DMS53 treated with DMSO at 0.1 percent for 48 hours (cell line): ENCODE measurements at regions not wholly inside any gene's neighbourhood (a gene's known extent, or its start where the extent isn't known, plus 50 kb on each side); places are given as distances from the start of the nearest gene placed in this dataset.

Source experiments
- DNase-seq: peaks from one replicate; lab custom pipeline; 2025; ENCODE audit not compliant: unreplicated experiment; lab: John Stamatoyannopoulos, UW

- no peak for DNase-seq
Measured at GRCh38 chr3:146851665-146852064, 246.5 kb upstream of the PLSCR5 start.

GRCh38 chr3:146845361-146845760 lies 240.2 kb upstream of the PLSCR5 start:
- DNase-seq, result no peak

GRCh38 chr3:146843476-146843875 lies 238.3 kb upstream of the PLSCR5 start:
- DNase-seq, result no peak

- DNase-seq, result no peak
Measured at GRCh38 chr3:146839727-146840375, 234.7 kb upstream of the PLSCR5 start.

GRCh38 chr3:146838221-146838620 lies 233.1 kb upstream of the PLSCR5 start:
- no peak for DNase-seq

- DNase-seq, result no peak
Measured at GRCh38 chr3:146834917-146835316, 229.8 kb upstream of the PLSCR5 start.

- DNase-seq, result no peak
Measured at GRCh38 chr3:146832857-146833458, 227.8 kb upstream of the PLSCR5 start.

GRCh38 chr3:146831659-146832058 lies 226.5 kb upstream of the PLSCR5 start:
- no peak for DNase-seq

- no peak for DNase-seq
Measured at GRCh38 chr3:146830231-146830630, 225.1 kb upstream of the PLSCR5 start.

- DNase-seq, result no peak
Measured at GRCh38 chr3:146827836-146828235, 222.7 kb upstream of the PLSCR5 start.

GRCh38 chr3:146823622-146824021 lies 218.5 kb upstream of the PLSCR5 start:
- DNase-seq, result no peak

GRCh38 chr3:146818866-146819265 lies 213.7 kb upstream of the PLSCR5 start:
- no peak for DNase-seq

- no peak for DNase-seq
Measured at GRCh38 chr3:146818301-146818700, 213.2 kb upstream of the PLSCR5 start.

- peak; percentile 38 for DNase-seq
Measured at GRCh38 chr3:146817704-146818103, 212.6 kb upstream of the PLSCR5 start.

GRCh38 chr3:146814601-146815315 lies 209.6 kb upstream of the PLSCR5 start:
- DNase-seq, result no peak

- no peak for DNase-seq
Measured at GRCh38 chr3:146813496-146813895, 208.3 kb upstream of the PLSCR5 start.

- DNase-seq, result no peak
Measured at GRCh38 chr3:146803745-146804144, 198.6 kb upstream of the PLSCR5 start.

- DNase-seq, result no peak
Measured at GRCh38 chr3:146801492-146801891, 196.3 kb upstream of the PLSCR5 start.

- DNase-seq, result no peak
Measured at GRCh38 chr3:146800484-146800883, 195.3 kb upstream of the PLSCR5 start.

GRCh38 chr3:146796078-146796477 lies 190.9 kb upstream of the PLSCR5 start:
- no peak for DNase-seq

GRCh38 chr3:146783446-146783845 lies 178.3 kb upstream of the PLSCR5 start:
- DNase-seq, result no peak

GRCh38 chr3:146781606-146782005 lies 176.5 kb upstream of the PLSCR5 start:
- DNase-seq, result no peak
